Mesenteric fat pad (tissue), 1 donor: ENCODE measurements at regions not wholly inside any gene's neighbourhood (a gene's known extent, or its start where the extent isn't known, plus 50 kb on each side); places are given as distances from the start of the nearest gene placed in this dataset.

Source experiments
- DNase-seq: peaks from one replicate; pipeline ENCODE4 v3.0.0-alpha.2; 2020; ENCODE audit warnings: low spot score
- donor health status: DM: yes; HTN: yes; CAD: no.

- DNase-seq, result no peak
These were observed 129.2 kb upstream of the CCL2 start for GRCh38 chr17:34125921-34126320.

GRCh38 chr17:34126496-34126895 is 128.6 kb upstream of the CCL2 start:
- DNase-seq, result no peak

- DNase-seq, result no peak
These were observed 128.1 kb upstream of the CCL2 start for GRCh38 chr17:34126965-34127364.

- DNase-seq, result no peak
These were observed 124.5 kb upstream of the CCL2 start for GRCh38 chr17:34130544-34130943.

GRCh38 chr17:34131386-34131785 is 123.7 kb upstream of the CCL2 start:
- DNase-seq, result no peak

- no peak for DNase-seq
These were observed 121.7 kb upstream of the CCL2 start for GRCh38 chr17:34133350-34133749.

GRCh38 chr17:34135841-34136240 is 119.2 kb upstream of the CCL2 start:
- DNase-seq, result no peak

GRCh38 chr17:34140006-34140405 is 115.1 kb upstream of the CCL2 start:
- no peak for DNase-seq

- no peak for DNase-seq
These were observed 113.5 kb upstream of the CCL2 start for GRCh38 chr17:34141590-34141989.

GRCh38 chr17:34143430-34143829 is 111.7 kb upstream of the CCL2 start:
- no peak for DNase-seq

- no peak for DNase-seq
These were observed 108.5 kb upstream of the CCL2 start for GRCh38 chr17:34146440-34147043.

- DNase-seq, result no peak
These were observed 104.0 kb upstream of the CCL2 start for GRCh38 chr17:34151102-34151501.

GRCh38 chr17:34153991-34154390 is 101.1 kb upstream of the CCL2 start:
- no peak for DNase-seq

- no peak for DNase-seq
These were observed 99.9 kb upstream of the CCL2 start for GRCh38 chr17:34154961-34155730.

- DNase-seq, result no peak
These were observed 99.1 kb upstream of the CCL2 start for GRCh38 chr17:34155947-34156346.

GRCh38 chr17:34156401-34156740 is 98.7 kb upstream of the CCL2 start:
- DNase-seq, result no peak

- DNase-seq, result no peak
These were observed 98.1 kb upstream of the CCL2 start for GRCh38 chr17:34156741-34157589.

GRCh38 chr17:34161690-34162089 is 93.4 kb upstream of the CCL2 start:
- DNase-seq, result no peak

GRCh38 chr17:34163123-34163522 is 92.0 kb upstream of the CCL2 start:
- DNase-seq, result no peak

GRCh38 chr17:34163646-34164045 is 91.4 kb upstream of the CCL2 start:
- no peak for DNase-seq

GRCh38 chr17:34164837-34165236 is 90.2 kb upstream of the CCL2 start:
- no peak for DNase-seq

GRCh38 chr17:34166352-34166751 is 88.7 kb upstream of the CCL2 start:
- no peak for DNase-seq
